A673 (cell line): ENCODE measurements at regions not wholly inside any gene's neighbourhood (a gene's known extent, or its start where the extent isn't known, plus 50 kb on each side); places are given as distances from the start of the nearest gene placed in this dataset.

Source experiments
- CTCF ChIP-seq: fragments of 300-800, 200-600 bp; sonication (generic); conservative IDR thresholded peaks from 2 replicates; pipeline ENCODE4 v1.5.1; 2017; ENCODE audit warnings: low read depth, mild to moderate bottlenecking, antibody characterized with exemption, low read length, moderate library complexity, mixed read lengths
- EZH2 ChIP-seq: fragments of 200-600 bp; sonication (generic); IDR thresholded peaks from 2 replicates; pipeline ENCODE4 v1.6.1; 2017; ENCODE audit warnings: borderline replicate concordance, low read depth, mild to moderate bottlenecking, mixed read lengths, antibody characterized with exemption, low read length; ENCODE audit not compliant: poor library complexity, severe bottlenecking

GRCh38 chr4:125705681-125706080, 390.9 kb downstream of the FAT4 start:
- no peak for TF ChIP-seq CTCF
- TF ChIP-seq EZH2: no peak
